ENCODE measurements at regions not wholly inside any gene's neighbourhood (a gene's known extent, or its start where the extent isn't known, plus 50 kb on each side); places are given as distances from the start of the nearest gene placed in this dataset.

DNA sequence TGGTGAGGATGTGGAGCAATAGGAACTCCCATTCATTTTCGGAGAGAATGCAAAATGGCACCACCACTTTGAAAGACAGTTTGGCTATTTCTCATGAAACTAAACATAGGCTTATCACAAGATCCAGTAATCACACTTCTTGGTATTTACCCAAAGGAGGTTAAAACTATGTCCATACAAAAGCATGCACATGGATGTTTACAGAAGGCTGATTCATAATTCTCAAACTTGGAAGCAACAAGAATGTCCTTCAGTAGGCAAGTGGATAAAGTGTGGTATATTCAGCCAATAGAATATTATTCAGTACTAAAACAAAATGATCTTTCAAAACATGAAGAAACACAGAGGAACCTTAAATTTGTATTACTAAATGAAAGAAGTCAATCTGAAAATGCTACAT, 440.6 kb downstream of the FBXO15 start:
- WGBS (ENCODE audit: insufficient coverage, insufficient replicate concordance, low lambda C conversion rate, missing lambda C conversion rate), result 37% methylated on average over 1 of the region's 1 CpG
- ChIA-PET RAD21 (ENCODE audit: unreplicated experiment) (no interaction called here), CTCF (no interaction called here), POLR2A (no interaction called here), SMC1A (ENCODE audit: uncharacterized antibody, unreplicated experiment) (no interaction called here)
- Histone ChIP-seq H3K9me3 (replicated peaks; ENCODE audit: control insufficient read depth, insufficient read depth, low read length) (no peaks in the 10 kb centered on the region), H3K9ac (ENCODE audit: control insufficient read depth, insufficient read depth, low read length) (no peak overlapping the region), H3K4me3 (no peak overlapping the region), H4K20me1 (ENCODE audit: control insufficient read depth, insufficient read depth) (no peaks in the 10 kb centered on the region), H3K4me1 (ENCODE audit: control insufficient read depth, insufficient read depth, low read length) (no peaks in the 10 kb centered on the region), H3K27ac (ENCODE audit: control insufficient read depth, insufficient read depth) (no peak overlapping the region), H3K36me3 (ENCODE audit: control insufficient read depth in 2 of 2, insufficient read depth in 2 of 2, low read length in 1 of 2) (no peaks in the 10 kb centered on the region), H3K27me3 (replicated peaks in 1 of 2; ENCODE audit: control insufficient read depth in 2 of 2, insufficient read depth in 2 of 2, low read length in 1 of 2) (no peaks in the 10 kb centered on the region), H3K4me2 (ENCODE audit: control insufficient read depth, insufficient read depth) (no peak overlapping the region), H2AFZ (ENCODE audit: control insufficient read depth, low read depth, low read length) (no peak overlapping the region), H3K79me2 (ENCODE audit: control insufficient read depth, insufficient read depth, low read length) (no peaks in the 10 kb centered on the region)
- intact Hi-C loops (cut with micrococcal nuclease; ENCODE audit: unreplicated experiment) (no loop called here), in situ Hi-C loops (cut with MboI) (no loop called here)
- no peak for ATAC-seq
- BruUV-seq (replicated peaks), result no TSS peak
- FAIRE-seq, result no peak
- TF ChIP-seq BMI1 (IDR thresholded peaks at IDR 0.05; ENCODE audit: borderline replicate concordance) (no peak), MYC (IDR thresholded peaks at IDR 0.05; ENCODE audit: insufficient read depth, insufficient read length, insufficient replicate concordance, low read length, severe bottlenecking) (no peak), BHLHE40 (IDR thresholded peaks at IDR 0.05; ENCODE audit: borderline replicate concordance in 1 of 2, low read depth in 2 of 2, low read length in 1 of 2) (no peak), EP300 (IDR thresholded peaks at IDR 0.05; ENCODE audit: borderline replicate concordance in 1 of 2, control insufficient read depth in 1 of 2, low read depth in 2 of 2, low read length in 2 of 2) (no peak), SMARCA5 (IDR thresholded peaks at IDR 0.05) (no peak), STAT1 (conservative IDR thresholded peaks at IDR 0.05) (no peak), ZSCAN29 (IDR thresholded peaks at IDR 0.05) (no peak), ETV6 (conservative IDR thresholded peaks at IDR 0.05 in 1 of 2, IDR thresholded peaks at IDR 0.05 in 1 of 2; ENCODE audit: borderline replicate concordance in 1 of 2, low read depth in 1 of 2) (no peak), CBFB (IDR thresholded peaks at IDR 0.05; ENCODE audit: low read depth) (no peak), CEBPB (IDR thresholded peaks at IDR 0.05; ENCODE audit: borderline replicate concordance in 1 of 2, low read depth in 2 of 2, low read length in 2 of 2) (no peak)
- TF ChIP-seq, protein P1, sequence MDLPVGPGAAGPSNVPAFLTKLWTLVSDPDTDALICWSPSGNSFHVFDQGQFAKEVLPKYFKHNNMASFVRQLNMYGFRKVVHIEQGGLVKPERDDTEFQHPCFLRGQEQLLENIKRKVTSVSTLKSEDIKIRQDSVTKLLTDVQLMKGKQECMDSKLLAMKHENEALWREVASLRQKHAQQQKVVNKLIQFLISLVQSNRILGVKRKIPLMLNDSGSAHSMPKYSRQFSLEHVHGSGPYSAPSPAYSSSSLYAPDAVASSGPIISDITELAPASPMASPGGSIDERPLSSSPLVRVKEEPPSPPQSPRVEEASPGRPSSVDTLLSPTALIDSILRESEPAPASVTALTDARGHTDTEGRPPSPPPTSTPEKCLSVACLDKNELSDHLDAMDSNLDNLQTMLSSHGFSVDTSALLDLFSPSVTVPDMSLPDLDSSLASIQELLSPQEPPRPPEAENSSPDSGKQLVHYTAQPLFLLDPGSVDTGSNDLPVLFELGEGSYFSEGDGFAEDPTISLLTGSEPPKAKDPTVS (IDR thresholded peaks at IDR 0.05; ENCODE audit: low read depth, low read length), result no peak
- TF ChIP-seq, protein P2, sequence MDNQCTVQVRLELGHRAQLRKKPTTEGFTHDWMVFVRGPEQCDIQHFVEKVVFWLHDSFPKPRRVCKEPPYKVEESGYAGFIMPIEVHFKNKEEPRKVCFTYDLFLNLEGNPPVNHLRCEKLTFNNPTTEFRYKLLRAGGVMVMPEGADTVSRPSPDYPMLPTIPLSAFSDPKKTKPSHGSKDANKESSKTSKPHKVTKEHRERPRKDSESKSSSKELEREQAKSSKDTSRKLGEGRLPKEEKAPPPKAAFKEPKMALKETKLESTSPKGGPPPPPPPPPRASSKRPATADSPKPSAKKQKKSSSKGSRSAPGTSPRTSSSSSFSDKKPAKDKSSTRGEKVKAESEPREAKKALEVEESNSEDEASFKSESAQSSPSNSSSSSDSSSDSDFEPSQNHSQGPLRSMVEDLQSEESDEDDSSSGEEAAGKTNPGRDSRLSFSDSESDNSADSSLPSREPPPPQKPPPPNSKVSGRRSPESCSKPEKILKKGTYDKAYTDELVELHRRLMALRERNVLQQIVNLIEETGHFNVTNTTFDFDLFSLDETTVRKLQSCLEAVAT (IDR thresholded peaks at IDR 0.05), result no peak
- TF ChIP-seq, protein P3, sequence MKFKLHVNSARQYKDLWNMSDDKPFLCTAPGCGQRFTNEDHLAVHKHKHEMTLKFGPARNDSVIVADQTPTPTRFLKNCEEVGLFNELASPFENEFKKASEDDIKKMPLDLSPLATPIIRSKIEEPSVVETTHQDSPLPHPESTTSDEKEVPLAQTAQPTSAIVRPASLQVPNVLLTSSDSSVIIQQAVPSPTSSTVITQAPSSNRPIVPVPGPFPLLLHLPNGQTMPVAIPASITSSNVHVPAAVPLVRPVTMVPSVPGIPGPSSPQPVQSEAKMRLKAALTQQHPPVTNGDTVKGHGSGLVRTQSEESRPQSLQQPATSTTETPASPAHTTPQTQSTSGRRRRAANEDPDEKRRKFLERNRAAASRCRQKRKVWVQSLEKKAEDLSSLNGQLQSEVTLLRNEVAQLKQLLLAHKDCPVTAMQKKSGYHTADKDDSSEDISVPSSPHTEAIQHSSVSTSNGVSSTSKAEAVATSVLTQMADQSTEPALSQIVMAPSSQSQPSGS (IDR thresholded peaks at IDR 0.05; ENCODE audit: low read length), result no peak
- DNase-seq (ENCODE audit: low read depth, low spot score), result no peak
